WTC11 (cell line): ENCODE measurements at regions not wholly inside any gene's neighbourhood (a gene's known extent, or its start where the extent isn't known, plus 50 kb on each side); places are given as distances from the start of the nearest gene placed in this dataset.

Source experiments
- ATAC-seq: fragments of 200-7000 bp; cut with Tn5 transposase; 2 replicates; pipeline ENCODE4 v1.10.0; 2021; ENCODE audit warnings: mild to moderate bottlenecking, moderate library complexity
- CTCF ChIA-PET: fragments of 300-600 bp; sonication (Branson Sonifier 250); formaldehyde crosslinking; loops from one replicate; lab custom pipeline; 2021; ENCODE audit warnings: antibody characterized with exemption; lab: Charles Lee
- POLR2A ChIA-PET: fragments of 350-600 bp; sonication (Branson Sonifier 250); formaldehyde crosslinking; loops from one replicate; lab custom pipeline; 2021; ENCODE audit warnings: antibody characterized with exemption; lab: Charles Lee
- DNase-seq: peaks from one replicate; pipeline ENCODE4 v3.0.0; 2021; ENCODE audit warnings: low spot score
- H3K27ac Mint-ChIP-seq: 2 replicates; pipeline ENCODE4 v1.8.0; 2021; ENCODE audit warnings: mixed read lengths
- H3K27me3 Mint-ChIP-seq: 2 replicates; pipeline ENCODE4 v1.8.0; 2021; ENCODE audit warnings: low read depth, mild to moderate bottlenecking, moderate library complexity, mixed read lengths
- H3K36me3 Mint-ChIP-seq: 2 replicates; pipeline ENCODE4 v1.8.0; 2021; ENCODE audit warnings: mixed read lengths
- H3K4me1 Mint-ChIP-seq: 2 replicates; pipeline ENCODE4 v1.8.0; 2022; ENCODE audit warnings: mixed read lengths
- H3K4me3 Mint-ChIP-seq: 2 replicates; pipeline ENCODE4 v1.8.0; 2021; ENCODE audit warnings: mild to moderate bottlenecking, moderate library complexity, mixed read lengths
- H3K9me3 Mint-ChIP-seq: 2 replicates; pipeline ENCODE4 v1.8.0; 2021; ENCODE audit warnings: mixed read lengths
- CBFB ChIP-seq: sonication (generic); formaldehyde crosslinking; IDR thresholded peaks from 2 replicates; pipeline ENCODE4 v1.8.1; 2022; ENCODE audit warnings: mild to moderate bottlenecking, low read depth, missing genetic modification reagents
- ERG ChIP-seq: fragments of 250-450 bp; sonication (Bioruptor Pico); IDR thresholded peaks from 2 replicates; pipeline ENCODE4 v1.8.0; 2021; ENCODE audit warnings: mild to moderate bottlenecking
- MAX ChIP-seq: sonication (generic); formaldehyde crosslinking; IDR thresholded peaks from 2 replicates; pipeline ENCODE4 v1.8.0; 2022; ENCODE audit warnings: mild to moderate bottlenecking, missing genetic modification reagents
- RELA ChIP-seq: sonication (generic); formaldehyde crosslinking; IDR thresholded peaks from 2 replicates; pipeline ENCODE4 v1.8.1; 2022; ENCODE audit warnings: missing genetic modification reagents, mild to moderate bottlenecking, borderline replicate concordance
- SP1 ChIP-seq: sonication (generic); formaldehyde crosslinking; conservative IDR thresholded peaks from 2 replicates; pipeline ENCODE4 v1.8.1; 2022; ENCODE audit warnings: missing genetic modification reagents
- ZNF121 ChIP-seq: sonication (generic); formaldehyde crosslinking; IDR thresholded peaks from 2 replicates; pipeline ENCODE4 v1.8.0; 2023; ENCODE audit warnings: missing genetic modification reagents
- ZNF512 ChIP-seq: sonication (generic); formaldehyde crosslinking; IDR thresholded peaks from 2 replicates; pipeline ENCODE4 v1.8.1; 2022; ENCODE audit warnings: missing genetic modification reagents, borderline replicate concordance
- TF ChIP-seq, protein P1 (sequence below): sonication (generic); formaldehyde crosslinking; IDR thresholded peaks from 2 replicates; pipeline ENCODE4 v1.8.1; 2022; ENCODE audit warnings: mild to moderate bottlenecking, missing genetic modification reagents, moderate library complexity, borderline replicate concordance
- TF ChIP-seq, protein P2 (sequence below): fragments of 250-450 bp; sonication (Bioruptor Pico); conservative IDR thresholded peaks from 2 replicates; pipeline ENCODE4 v1.9.0; 2021; ENCODE audit warnings: mild to moderate bottlenecking

- TF ChIP-seq MAX (no peak), ZNF512 (CRISPR knock-in tag) (no peak), SP1 (CRISPR knock-in tag) (no peak), ERG (CRISPR knock-in tag) (no peak)
- TF ChIP-seq, protein P1, sequence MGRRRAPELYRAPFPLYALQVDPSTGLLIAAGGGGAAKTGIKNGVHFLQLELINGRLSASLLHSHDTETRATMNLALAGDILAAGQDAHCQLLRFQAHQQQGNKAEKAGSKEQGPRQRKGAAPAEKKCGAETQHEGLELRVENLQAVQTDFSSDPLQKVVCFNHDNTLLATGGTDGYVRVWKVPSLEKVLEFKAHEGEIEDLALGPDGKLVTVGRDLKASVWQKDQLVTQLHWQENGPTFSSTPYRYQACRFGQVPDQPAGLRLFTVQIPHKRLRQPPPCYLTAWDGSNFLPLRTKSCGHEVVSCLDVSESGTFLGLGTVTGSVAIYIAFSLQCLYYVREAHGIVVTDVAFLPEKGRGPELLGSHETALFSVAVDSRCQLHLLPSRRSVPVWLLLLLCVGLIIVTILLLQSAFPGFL (CRISPR knock-in tag): no peak
- TF ChIP-seq, protein P2, sequence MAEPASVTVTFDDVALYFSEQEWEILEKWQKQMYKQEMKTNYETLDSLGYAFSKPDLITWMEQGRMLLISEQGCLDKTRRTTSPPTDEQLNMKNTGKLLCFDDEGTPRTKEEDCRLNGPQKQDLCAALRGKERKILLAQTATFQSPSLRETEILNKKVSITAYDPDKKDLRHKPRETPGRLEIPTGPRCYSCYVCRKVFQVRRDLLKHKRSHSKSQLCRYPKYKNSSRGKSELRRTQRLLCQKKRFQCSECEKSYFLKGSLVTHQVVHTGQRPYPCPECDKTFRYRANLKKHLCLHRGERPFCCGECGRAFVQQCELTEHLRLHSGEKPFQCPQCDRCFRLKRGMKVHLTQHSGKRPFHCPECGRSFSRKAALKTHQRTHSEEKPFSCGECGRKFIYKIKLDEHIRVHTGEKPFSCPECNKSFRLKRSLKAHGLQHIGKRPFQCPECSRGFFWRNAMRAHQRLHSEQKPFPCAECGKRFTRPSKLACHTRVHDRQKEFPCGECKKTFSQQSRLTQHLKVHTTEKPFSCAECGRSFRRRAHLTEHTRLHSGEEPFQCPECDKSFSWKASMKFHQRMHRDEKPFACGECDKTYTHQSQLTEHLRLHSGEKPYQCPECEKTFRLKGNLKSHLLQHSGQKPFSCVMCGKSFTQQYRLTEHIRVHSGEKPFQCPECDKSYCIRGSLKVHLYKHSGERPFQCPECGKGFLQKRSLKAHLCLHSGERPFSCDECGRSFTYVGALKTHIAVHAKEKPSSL (CRISPR knock-in tag): no peak
Observed at GRCh38 chr22:27624705-27625104, 176.9 kb downstream of the MN1 start (continued).

GRCh38 chr22:27625769-27626674 lies 175.5 kb downstream of the MN1 start:
- no peaks in the 10 kb centered on the region; the same call in 1 of the 2 replicates for H3K27me3 Mint-ChIP-seq
- peaks cover 2% of the 10 kb centered on the region; the same call in 1 of the 2 replicates for H3K36me3 Mint-ChIP-seq
- peaks cover 3% of the 10 kb centered on the region for H3K9me3 Mint-ChIP-seq
- H3K27ac Mint-ChIP-seq: no peak overlapping the region
- ATAC-seq: no peak
- POLR2A ChIA-PET: no interaction called here
- CTCF ChIA-PET: interaction anchor here (0.7 to 2.0 kb wide), 4 partner anchors 9 to 209 kb away, joined by 3 to 5 read pairs (median 4); no protein-coding TSS in a partner anchor
- peaks cover 29% of the 10 kb centered on the region for H3K4me1 Mint-ChIP-seq
- no peak for TF ChIP-seq RELA (CRISPR knock-in tag)
- peak; percentile 78 for TF ChIP-seq ZNF121 (CRISPR knock-in tag)
- TF ChIP-seq, all 79 proteins: peak for 1
- H3K4me3 Mint-ChIP-seq: no peak overlapping the region
- DNase-seq: no peak

- Mint-ChIP-seq H3K9me3 (peaks cover 3% of the 10 kb centered on the region), H3K27me3 (no peaks in the 10 kb centered on the region; the same call in 1 of the 2 replicates), H3K4me1 (peaks cover 36% of the 10 kb centered on the region), H3K36me3 (peaks cover 2% of the 10 kb centered on the region; the same call in 1 of the 2 replicates), H3K4me3 (no peak overlapping the region), H3K27ac (no peak overlapping the region)
- no peak for DNase-seq
- POLR2A ChIA-PET: no interaction called here
- ATAC-seq: peak; percentile 13
- CTCF ChIA-PET: interaction anchor here (0.7 to 2.0 kb wide), 8 partner anchors 9 to 595 kb away, joined by 3 to 5 read pairs (median 3); no protein-coding TSS in a partner anchor
- TF ChIP-seq, protein P1 (CRISPR knock-in tag): no peak
- no peak for TF ChIP-seq CBFB (CRISPR knock-in tag)
Observed at GRCh38 chr22:27626675-27627443, 174.7 kb downstream of the MN1 start.
